Fibroblast of skin of left biceps (primary cell): ENCODE measurements at regions not wholly inside any gene's neighbourhood (a gene's known extent, or its start where the extent isn't known, plus 50 kb on each side); places are given as distances from the start of the nearest gene placed in this dataset.
"Not testable (repeated sequence)": the region's sequence is repeated elsewhere in the genome, so short reads cannot be mapped to it uniquely, and the experiment has no call there.

Experiments
- DNase-seq, 2 experiments: peaks; one replicate each; pipeline ENCODE4 v3.0.0-alpha.2; 2013; ENCODE audit warnings: low read depth in 2 of 2

DNA sequence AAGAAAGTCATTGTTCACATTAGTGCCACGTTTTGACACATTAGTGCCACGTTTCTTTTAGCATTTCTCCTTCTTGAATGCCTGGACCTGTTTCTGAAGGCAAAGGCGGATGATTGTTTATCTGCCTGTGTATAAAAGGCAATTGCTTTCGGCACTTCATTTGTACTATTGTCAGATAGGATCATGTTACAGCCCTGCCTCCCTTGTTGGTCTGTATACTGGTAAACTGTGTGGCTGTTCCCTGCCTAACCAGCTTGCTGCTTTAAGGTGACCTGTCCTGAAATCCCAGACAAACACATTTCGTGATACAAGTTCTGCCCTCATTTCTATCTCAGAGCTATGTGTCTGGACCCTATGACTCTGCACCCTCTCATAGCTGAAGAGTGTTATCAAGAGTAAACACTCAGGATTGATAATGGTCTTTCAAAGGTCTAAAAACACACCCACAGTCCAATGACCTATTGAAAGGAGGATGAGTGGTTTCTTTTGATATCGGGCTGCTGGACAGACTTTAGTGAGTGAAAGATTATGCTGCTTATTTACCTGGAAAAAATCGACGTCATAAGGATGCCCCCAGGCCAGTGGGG lies 276.3 kb upstream of the MCTP2 start:
- DNase-seq: no peak

DNA sequence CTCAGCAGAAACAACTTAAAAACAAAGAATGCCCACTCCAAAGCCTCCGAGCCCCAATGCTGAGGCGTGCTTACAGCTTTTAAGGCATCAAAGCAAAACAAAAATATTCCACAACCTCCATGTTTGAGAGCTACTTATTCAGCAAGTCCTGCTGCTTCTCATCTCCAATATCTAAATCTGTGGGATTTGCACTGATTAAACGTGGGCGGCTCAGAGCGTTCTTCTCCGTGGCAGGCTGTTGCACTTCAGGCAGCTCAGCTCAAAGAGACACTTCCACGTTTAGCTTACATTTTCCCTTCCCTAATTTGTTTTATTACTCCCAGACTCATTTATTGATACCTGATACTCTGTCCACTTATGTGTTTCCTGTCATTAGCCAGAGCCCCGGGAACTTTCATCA lies 282.6 kb upstream of the MCTP2 start:
- DNase-seq: no peak

DNA sequence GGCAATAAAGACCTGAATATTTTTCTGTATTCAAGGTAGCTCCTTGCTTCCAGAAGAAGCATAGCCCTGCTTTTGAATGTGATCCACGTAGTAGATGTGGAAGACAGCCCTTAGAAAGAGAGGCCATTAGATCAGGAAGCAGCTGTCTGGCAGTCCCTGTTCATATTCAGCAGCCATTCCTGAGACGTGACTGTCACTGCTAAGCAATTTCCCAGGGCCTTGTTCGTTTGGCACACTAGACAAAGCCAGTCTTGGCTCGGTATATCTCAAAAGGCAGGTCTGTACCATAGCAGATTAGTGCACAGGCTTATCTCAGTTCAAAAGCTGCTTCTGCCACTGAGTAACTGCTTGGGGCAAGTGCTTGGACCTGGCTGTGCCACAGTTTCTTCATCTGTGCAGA lies 287.8 kb upstream of the MCTP2 start:
- DNase-seq: no peak

DNA sequence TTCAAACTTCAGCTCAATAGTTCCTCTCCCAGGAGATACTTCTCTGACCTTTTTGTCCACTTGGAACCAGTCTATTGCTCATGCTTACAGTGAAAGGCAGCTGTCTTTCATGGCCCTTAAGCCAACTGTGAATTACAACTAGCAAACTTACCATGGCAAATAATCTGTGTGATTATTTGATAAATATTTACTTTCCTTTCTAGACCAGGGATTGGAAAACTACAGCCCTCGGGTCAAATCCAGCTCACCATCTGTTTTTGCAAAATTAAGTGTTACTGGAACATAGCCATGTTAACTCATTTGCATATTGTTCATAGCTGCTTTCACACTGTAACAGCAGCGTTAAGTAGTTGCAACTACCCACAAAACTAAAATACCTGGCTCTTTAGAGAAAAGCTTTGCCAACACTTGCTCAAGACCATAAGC lies 289.1 kb upstream of the MCTP2 start:
- DNase-seq: no peak

DNA sequence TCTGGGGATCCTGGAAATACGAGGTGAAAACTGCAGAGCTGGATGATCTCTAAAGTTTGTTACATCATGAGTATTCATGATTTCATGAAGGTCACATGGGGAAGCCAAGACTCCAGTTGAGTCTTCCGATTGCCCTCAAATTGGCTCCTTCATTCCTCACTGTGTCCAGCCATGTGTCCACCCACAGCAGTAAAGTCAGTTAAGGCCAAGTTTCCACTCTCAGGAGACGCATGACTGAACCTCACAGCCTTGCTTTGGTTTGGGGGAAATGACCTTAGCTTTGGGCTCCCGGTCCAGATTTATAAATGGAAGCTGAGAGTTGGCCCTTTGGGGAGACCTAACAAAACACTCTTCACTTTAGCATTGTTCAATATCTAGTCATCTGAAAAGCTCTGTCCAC lies 289.7 kb upstream of the MCTP2 start:
- DNase-seq: no peak

DNA sequence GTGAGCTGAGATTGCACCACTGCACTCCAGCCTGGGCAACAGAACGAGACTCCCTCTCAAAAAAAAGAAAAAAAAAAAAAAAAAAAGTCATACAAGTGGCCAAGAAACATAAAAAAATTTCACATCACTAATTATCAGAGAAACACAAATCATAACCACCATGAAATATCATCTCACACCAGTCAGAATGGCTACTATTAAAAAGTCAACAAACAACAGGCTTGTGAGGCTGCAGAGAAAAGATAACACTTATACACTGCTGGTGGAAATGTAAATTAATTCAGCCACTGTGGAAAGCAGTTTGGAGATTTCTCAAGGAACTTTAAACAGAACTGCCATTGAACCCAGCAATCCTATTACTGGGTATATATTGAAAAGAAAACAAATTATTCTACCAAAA lies 291.1 kb upstream of the MCTP2 start:
- no peak for DNase-seq

DNA sequence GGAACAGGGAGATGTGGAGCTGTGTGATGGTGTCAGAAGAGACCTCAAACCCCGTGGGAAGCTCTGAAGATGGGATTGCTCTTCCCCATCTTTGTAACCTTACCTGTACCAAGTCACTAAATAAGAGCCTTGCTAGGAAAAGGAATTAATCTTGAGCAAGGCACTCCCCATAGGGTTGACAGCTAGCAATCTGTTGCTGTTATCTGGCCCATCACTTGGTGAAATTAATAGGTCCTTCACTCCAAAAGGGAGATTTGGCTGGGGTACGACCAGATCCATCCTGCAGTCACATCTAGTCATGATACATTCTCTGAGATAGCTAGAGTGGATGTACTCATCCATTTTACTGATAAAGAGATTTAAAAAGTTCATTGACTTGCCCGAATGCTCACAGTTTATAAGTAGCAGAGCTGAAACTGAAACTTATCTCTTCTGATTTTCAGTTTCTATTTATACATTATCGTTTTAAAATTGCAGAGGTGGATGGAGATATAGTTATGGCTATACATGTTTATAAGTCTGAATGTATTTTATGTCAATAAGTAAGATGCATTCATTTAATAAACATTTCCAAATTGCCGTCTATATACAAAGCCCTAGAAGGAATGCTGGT lies 299.1 kb upstream of the MCTP2 start:
- DNase-seq: no peak

DNA sequence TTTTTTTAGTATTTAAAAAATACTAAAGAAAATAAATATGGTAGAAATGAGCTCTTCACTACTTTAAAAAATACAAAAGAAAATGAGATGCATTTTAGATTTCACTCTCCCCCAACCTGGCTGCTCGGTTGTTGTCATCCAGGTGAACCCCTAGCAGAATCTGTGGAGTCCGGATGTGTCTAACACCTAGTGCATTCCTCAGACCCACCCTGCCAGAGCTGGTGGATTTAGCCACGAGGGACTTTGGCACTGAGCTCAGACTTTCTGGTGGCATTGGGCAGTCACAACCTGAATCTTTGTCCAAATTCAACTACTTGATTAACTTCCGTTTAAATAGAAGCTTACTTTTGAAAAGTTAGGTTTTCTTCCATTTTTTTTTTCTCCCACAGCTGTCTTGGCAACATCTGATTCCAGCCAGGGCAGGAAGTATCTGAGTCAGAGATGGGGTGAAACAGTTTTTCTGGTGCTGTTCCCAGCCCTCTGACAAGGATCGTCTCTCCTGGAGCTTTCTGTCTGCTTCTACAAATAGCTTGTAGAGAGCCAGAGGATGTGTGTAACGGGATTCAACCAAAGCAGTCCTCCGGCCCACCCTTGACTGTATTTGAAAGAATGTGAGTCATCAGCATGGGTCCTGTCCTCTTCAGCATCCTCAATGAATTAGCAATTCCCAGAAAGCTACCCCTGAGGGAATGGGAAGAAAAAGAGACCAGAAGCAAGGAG lies 301.8 kb upstream of the MCTP2 start:
- peak; percentile 94 for DNase-seq

DNA sequence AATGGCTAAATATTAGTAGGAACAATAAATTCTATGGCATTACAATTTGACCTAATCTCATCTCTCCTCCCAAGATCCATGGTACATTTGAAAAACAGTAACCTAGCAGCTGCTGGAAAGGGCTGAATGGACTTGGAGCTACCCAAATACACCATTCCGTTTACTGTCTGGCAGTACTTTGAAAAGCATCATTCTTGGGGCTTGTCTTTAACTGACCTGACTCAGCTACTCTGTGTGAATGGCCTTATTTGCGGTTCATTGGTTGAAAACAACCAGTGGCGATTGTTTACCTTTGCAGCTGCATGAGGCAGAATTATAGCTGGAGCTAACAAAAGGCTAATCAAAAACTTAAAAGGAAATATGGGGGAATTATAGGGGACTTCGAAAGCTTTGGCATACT lies 311.2 kb upstream of the MCTP2 start:
- DNase-seq: no peak

DNA sequence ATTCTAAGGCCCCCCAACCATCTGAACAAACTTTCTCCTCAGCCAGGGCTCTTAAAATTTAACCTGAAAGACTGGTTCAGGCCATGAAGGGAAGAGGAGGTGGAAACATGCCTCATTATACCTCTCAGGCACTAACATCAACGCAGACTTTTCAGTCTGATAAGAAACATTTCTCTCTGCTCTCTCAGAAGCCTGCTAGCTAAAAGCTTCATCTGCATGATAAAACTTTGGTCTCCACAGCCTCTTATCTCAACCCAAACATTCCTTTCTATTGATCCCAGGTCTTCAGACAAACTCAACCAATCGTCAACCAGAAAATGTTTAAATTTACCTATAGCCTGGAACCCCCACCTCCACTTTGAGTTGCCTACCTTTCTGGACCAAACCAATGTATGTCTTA lies 312.6 kb upstream of the MCTP2 start:
- not testable (repeated sequence) for DNase-seq

DNA sequence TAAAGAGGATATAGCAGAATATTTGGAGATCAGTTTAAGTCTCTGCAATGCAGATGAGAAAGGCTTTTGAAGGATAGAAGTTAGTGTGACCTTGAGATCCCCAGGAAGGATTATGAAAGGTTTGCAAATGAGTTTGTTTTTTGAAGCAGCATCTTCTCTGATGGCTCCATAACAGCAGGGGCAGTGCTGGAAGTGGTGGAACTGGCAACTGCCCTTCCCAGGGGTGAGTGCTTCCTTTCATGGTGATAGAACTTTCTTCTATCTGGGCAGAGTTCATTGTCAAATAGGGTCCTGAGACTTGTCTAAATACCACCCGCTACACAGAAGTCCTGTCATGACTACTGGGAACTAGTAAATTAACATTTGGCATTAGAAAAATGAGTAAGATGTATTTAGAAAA lies 314.2 kb upstream of the MCTP2 start:
- DNase-seq: no peak

DNA sequence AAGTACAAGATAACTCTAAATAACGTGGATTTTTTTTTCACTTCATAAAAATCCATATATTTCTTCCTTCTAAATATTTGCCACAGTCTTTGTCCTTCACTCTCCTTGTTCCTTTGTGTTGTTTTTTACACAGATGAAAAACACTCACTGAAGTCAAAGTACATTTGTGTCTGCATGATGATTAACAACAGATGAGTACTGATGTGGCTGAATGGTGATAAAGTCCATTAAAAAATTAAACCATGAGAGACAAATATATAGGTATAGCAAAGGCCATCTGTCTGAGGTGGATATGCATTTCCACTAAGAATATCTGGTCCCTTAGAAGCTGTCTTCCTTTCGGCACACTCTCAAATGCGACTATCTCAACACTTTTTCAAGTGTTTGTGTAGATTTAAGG lies 317.5 kb upstream of the MCTP2 start:
- no peak for DNase-seq

DNA sequence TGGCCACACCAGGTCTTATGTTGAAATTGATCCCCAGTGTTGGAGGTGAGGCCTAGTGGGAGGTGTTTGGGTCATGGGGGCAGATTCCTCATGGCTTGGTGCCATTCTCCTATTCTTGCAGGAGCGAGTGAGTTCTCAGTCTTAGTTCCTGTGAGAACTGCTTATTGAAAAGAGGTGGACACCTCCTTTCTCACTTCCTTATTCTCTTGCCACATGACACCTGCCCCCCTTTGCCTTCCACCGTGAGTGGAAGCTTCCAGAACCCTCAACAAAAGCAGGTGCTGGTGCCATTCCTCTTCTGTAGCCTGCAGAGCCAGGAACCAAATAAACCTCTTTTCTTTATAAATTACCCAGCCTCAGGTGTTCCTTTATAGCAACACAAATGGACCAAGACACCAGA lies 318.1 kb upstream of the MCTP2 start:
- DNase-seq: no peak

DNA sequence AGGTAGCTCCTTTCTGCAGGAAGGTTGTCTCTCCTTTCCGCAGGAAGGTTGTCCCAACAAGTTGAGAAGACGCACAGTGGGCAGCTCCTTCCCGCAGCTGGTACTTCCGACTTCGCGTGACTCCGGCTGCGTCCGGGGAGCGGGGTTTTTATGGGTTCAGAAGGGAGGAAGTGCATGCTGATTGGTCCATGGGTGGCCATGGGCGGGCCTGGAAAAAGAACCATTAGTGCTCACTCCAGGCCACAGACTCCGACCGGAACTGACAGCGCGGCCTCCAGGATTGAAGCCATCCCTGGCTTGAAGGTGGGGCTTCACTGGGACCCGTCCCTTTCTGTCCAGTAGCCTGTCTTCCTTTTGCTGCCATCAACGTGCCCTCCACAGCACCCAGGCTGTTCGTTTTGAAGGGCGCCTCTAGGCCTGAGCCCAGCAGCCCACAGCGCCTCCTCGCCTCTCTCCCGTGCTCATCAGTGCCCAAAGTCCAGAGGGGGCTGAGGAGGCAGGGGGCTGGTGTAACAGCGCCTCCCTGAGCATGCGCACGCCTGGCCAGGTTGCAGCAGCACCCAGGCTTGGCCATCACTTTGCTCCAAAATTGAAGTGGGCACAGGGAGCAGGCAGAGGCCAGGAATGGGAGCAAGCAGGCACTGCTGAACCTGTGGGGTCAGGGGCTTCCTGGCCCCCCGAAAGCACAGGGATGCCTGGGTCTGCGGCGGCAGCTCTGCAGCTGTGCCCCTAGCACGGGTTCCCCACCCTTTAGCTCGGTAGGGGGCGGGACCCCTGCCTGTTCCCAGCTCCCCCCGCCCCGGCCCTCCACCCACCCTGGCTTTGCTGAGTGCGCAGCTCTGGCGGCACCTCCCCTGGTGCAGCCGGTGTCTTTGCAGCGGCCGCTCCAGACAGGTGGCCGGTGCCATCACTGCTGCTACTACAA lies 330.6 kb upstream of the MCTP2 start:
- DNase-seq: no peak

DNA sequence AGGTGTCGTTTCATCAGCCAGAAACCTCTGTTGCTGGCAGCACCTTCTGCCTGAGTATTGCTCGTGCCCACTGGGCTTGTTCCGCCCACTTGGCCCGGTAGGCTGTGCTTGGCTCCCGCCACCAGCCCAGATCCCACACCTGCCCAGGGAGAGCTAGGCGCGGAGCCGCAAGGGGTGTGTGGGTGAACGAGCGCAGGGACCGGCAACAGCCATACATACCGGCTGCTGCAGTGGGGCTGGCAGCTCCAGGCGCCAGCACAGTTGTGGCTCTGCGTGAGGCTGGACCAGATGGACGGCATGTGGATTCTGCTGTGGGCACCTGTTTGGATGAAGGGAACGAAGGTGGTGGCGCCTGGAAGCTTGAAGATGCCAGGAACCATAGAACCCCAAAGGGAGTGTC lies 331.5 kb upstream of the MCTP2 start:
- DNase-seq: no peak

DNA sequence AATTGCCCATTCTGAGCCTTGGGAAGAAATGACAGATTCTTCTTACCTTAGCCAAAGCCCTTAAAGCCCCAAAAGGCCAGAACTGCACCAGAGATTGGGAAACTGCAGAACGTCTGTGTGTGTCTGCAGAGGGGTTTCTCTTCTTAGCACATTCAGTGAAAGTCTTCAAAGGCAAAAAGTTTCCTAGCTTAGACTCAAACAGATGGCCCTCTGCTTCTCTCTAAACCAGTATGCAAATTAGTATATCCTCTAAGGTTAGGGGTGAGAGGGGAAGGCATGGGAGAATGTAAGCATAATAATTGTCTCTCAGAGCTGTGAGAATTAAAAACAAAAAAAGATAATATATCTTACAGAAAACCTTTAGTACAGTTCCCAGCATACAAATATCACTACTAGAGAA lies 334.0 kb upstream of the MCTP2 start:
- DNase-seq: no peak

DNA sequence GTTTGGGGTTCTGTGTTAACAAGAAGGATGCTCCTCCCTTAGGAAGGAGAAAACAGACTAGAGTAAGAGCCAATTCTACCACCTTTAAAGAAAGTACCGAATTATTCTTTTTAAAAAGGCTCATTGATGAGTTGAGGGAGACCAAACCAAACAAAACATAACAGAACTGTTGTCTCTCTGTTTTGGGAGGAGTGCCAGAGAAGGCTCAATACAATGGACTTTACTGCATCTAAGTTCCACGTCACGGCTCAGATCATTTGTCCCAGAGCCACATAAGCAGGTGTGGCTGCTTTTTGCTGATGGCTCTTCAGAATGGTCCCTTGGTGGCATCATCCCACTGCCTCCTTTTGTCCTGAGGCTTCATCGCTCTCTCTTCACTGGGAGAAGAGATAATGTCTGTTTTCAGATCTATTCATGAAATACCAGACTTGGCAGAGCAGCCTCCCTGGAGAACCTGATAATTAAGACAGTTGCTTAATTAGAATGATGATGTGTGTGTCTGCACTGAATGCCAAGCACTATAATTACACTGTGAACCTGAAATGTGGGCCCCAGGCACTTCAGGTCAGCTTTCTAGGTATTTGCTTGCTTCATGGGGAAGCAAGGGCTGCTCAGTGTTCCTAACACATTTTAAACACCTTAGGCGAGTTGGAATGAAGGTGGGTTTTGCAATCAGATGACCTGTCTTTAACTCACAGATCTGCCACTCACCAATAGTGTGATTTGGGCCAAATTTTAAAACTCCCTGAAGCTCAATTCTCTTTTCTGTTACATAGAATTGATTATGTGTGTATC lies 335.2 kb upstream of the MCTP2 start:
- DNase-seq: no peak

DNA sequence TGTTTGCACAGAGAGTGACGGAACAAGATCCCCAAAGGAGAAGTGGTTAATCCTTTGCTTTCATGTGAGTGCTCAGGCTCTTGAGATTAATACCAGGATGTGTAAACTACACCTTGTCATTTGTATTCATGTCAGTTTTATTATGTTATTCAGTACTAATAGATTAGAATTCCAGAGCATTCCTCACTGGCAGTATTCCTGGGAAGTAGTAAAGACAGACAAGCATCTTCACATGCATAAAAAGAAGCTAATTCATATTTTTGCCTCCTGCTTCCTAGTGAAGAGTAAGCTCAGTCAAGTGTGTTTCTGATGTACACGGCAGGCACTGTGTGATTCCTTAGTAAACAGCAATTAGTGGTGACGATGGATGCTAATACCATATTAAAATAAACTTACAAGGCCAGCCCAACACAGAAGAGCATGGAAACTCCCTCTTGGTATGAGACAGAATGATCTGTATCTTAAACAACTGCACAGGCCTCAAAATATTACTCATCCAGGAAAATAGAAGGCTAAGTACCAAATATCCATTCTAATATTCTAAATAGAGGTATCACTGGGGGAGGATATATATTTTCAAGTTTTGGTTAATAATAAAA lies 336.8 kb upstream of the MCTP2 start:
- no peak for DNase-seq

DNA sequence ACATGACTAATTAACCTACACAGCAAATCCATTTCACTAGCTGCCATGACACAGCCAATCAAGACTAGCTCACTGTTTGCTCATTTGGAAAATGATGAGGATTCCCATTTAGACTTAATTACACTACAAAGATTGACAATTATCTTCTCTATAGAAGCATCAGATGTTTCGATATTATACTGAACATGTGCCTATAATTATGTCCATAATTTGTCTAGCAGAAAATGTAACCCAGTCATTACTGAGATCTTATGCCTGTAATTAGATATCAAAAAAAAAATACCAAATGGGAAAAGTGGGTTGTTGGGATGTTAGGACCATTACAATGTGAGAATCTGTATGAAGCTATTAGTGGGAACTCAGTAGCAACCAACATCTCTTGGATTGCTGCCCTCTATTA lies 344.2 kb upstream of the MCTP2 start:
- no peak for DNase-seq

DNA sequence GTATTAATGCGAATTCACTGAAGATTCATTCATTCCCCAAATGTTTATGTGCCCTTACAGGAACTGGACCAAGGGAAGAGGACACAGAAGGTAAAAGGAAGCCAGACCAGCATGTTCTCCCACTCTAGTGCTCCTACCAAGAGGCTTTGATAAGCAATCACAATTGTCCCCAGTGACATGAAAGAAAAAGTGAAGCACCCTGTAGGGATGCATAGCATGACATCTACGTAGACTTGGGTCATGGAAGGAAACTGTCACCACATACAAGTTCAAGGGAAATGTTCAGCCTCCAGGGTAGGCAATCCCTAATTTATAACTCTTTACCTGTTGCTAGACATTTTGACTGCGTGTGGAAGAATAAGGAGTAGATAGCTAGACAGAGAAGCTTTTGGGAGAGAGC lies 348.6 kb upstream of the MCTP2 start:
- no peak for DNase-seq

DNA sequence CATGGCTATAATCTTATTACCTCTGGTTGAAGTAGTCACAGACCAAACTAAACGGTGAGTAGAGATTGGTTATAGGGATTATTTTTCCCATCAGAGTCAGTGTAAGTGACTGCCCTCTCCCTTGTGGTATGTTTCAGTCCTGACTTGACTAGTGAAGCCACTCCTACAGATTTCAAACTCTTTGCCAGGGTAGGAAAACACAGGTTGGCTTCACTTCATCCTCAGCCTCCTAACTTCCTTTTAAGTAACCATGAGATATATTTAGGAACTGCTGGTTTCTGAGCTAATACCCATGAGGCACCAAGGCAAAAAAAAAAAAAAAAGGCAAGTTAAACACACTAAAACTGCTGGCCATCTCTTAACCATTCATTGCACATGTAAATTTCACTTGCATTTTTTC lies 349.2 kb upstream of the MCTP2 start:
- DNase-seq: no peak
